ENCODE measurements at regions not wholly inside any gene's neighbourhood (a gene's known extent, or its start where the extent isn't known, plus 50 kb on each side); places are given as distances from the start of the nearest gene placed in this dataset.

- no peak for TF ChIP-seq ZNF335 (tag by site-specific recombination; conservative IDR thresholded peaks at IDR 0.05)
- TF ChIP-seq ZNF580 (tag by site-specific recombination; IDR thresholded peaks at IDR 0.05), result no peak
- TF ChIP-seq HOXD13 (CRISPR knock-in tag; IDR thresholded peaks at IDR 0.05; ENCODE audit: borderline replicate concordance), result no peak
- TF ChIP-seq ZNF704 (tag by site-specific recombination; IDR thresholded peaks at IDR 0.05), result no peak
- TF ChIP-seq BCL6B (tag by site-specific recombination; IDR thresholded peaks at IDR 0.05), result no peak
- no peak for TF ChIP-seq ZNF112 (tag by site-specific recombination; IDR thresholded peaks at IDR 0.05)
- no peak for TF ChIP-seq ZBTB26 (tag by site-specific recombination; optimal IDR thresholded peaks at IDR 0.05)
Observed at GRCh38 chr4:175326796-175327195, 408.6 kb downstream of the ADAM29 start (continued).

GRCh38 chr4:175330236-175330635 lies 412.1 kb downstream of the ADAM29 start:
- H3K27ac ChIP-seq (ENCODE audit: extremely low read depth, low read depth, low read length), result no peak overlapping the region
- no peaks in the 10 kb centered on the region for H3K9me3 ChIP-seq (ENCODE audit: control insufficient read depth, insufficient read depth, low read depth, low read length)
- TF ChIP-seq HOXA7 (CRISPR knock-in tag; IDR thresholded peaks at IDR 0.05; ENCODE audit: borderline replicate concordance) (no peak), ZNF404 (tag by site-specific recombination; IDR thresholded peaks at IDR 0.05) (no peak), ZNF18 (tag by site-specific recombination; IDR thresholded peaks at IDR 0.05) (no peak), HOXC10 (CRISPR knock-in tag; IDR thresholded peaks at IDR 0.05) (no peak), ZNF449 (tag by site-specific recombination; IDR thresholded peaks at IDR 0.05) (no peak), ZNF660 (tag by site-specific recombination; IDR thresholded peaks at IDR 0.05) (no peak), BCL11A (tag by site-specific recombination; IDR thresholded peaks at IDR 0.05; ENCODE audit: low read depth) (no peak), ZNF585B (tag by site-specific recombination; IDR thresholded peaks at IDR 0.05) (no peak), PRDM2 (tag by site-specific recombination; IDR thresholded peaks at IDR 0.05; ENCODE audit: borderline replicate concordance) (no peak), ZNF426 (tag by site-specific recombination; IDR thresholded peaks at IDR 0.05) (no peak), KLF7 (tag by site-specific recombination; IDR thresholded peaks at IDR 0.05; ENCODE audit: borderline replicate concordance) (no peak), ZNF791 (tag by site-specific recombination; IDR thresholded peaks at IDR 0.05) (no peak), ZNF140 (tag by site-specific recombination; IDR thresholded peaks at IDR 0.05) (no peak), ZNF19 (tag by site-specific recombination; IDR thresholded peaks at IDR 0.05; ENCODE audit: low read depth) (no peak), ZNF239 (tag by site-specific recombination; IDR thresholded peaks at IDR 0.05) (no peak), ZNF521 (tag by site-specific recombination; IDR thresholded peaks at IDR 0.05) (no peak), ZNF558 (tag by site-specific recombination; IDR thresholded peaks at IDR 0.05) (no peak)
- POLR2A ChIA-PET, result no interaction called here
- CTCF ChIA-PET, result no interaction called here
- no peaks in the 10 kb centered on the region for H3K36me3 ChIP-seq (ENCODE audit: control insufficient read depth in 2 of 2, insufficient read depth in 1 of 2, low read length in 2 of 2)
- no peak overlapping the region for H3K4me3 ChIP-seq (ENCODE audit: low read depth, low read length)
- no peaks in the 10 kb centered on the region for H3K4me1 ChIP-seq (ENCODE audit: control insufficient read depth, insufficient read depth, low read length)

Data from HEK293 (cell line).